Stimulated activated naive CD8-positive, alpha-beta T cell treated with anti-CD3 and anti-CD28 coated beads, Interleukin-15, Interleukin-2, amounts not matched to agents 100 U/mL and 50 U/mL, for 24 hours (primary cell): ENCODE measurements at regions not wholly inside any gene's neighbourhood (a gene's known extent, or its start where the extent isn't known, plus 50 kb on each side); places are given as distances from the start of the nearest gene placed in this dataset.
"Not testable (repeated sequence)": the region's sequence is repeated elsewhere in the genome, so short reads cannot be mapped to it uniquely, and the experiment has no call there.

Source experiments
- ATAC-seq: fragments of 150-1000 bp; cut with Tn5 transposase; one replicate; pipeline ENCODE4 v1.10.0; 2021
- DNase-seq: peaks from one replicate; pipeline ENCODE4 v3.0.0; 2021

- ATAC-seq (no peak), DNase-seq (no peak)
These were observed 731.1 kb upstream of the LUZP2 start for GRCh38 chr11:23765682-23766252.

GRCh38 chr11:23767576-23767975 lies 729.3 kb upstream of the LUZP2 start:
- DNase-seq (no peak), ATAC-seq (no peak)

- DNase-seq (no peak), ATAC-seq (no peak)
These were observed 727.6 kb upstream of the LUZP2 start for GRCh38 chr11:23769214-23769613.

- ATAC-seq: no peak
- no peak for DNase-seq
These were observed 724.8 kb upstream of the LUZP2 start for GRCh38 chr11:23772081-23772480.

- DNase-seq: no peak
- no peak for ATAC-seq
These were observed 717.9 kb upstream of the LUZP2 start for GRCh38 chr11:23778971-23779370.

GRCh38 chr11:23780231-23780630 lies 716.6 kb upstream of the LUZP2 start:
- ATAC-seq (no peak), DNase-seq (no peak)

- no peak for DNase-seq
- ATAC-seq: no peak
These were observed 714.9 kb upstream of the LUZP2 start for GRCh38 chr11:23781803-23782560.

- not testable (repeated sequence) for DNase-seq, ATAC-seq
These were observed 709.9 kb upstream of the LUZP2 start for GRCh38 chr11:23786974-23787373.

- ATAC-seq (no peak), DNase-seq (no peak)
These were observed 707.5 kb upstream of the LUZP2 start for GRCh38 chr11:23789200-23789853.

GRCh38 chr11:23789938-23790371 lies 706.9 kb upstream of the LUZP2 start:
- DNase-seq (no peak), ATAC-seq (no peak)

- ATAC-seq (no peak), DNase-seq (no peak)
These were observed 699.0 kb upstream of the LUZP2 start for GRCh38 chr11:23797624-23798419.

GRCh38 chr11:23834306-23834705 lies 662.5 kb upstream of the LUZP2 start:
- ATAC-seq, DNase-seq: not testable (repeated sequence)

GRCh38 chr11:23836981-23837380 lies 659.9 kb upstream of the LUZP2 start:
- no peak for ATAC-seq
- no peak for DNase-seq

GRCh38 chr11:23840872-23841271 lies 656.0 kb upstream of the LUZP2 start:
- no peak for ATAC-seq
- DNase-seq: no peak

- ATAC-seq: no peak
- DNase-seq: no peak
These were observed 649.9 kb upstream of the LUZP2 start for GRCh38 chr11:23846902-23847422.

- DNase-seq: no peak
- no peak for ATAC-seq
These were observed 645.6 kb upstream of the LUZP2 start for GRCh38 chr11:23851216-23851615.

- no peak for ATAC-seq
These were observed 640.2 kb upstream of the LUZP2 start for GRCh38 chr11:23856654-23857053.

GRCh38 chr11:23859087-23859486 lies 637.8 kb upstream of the LUZP2 start:
- ATAC-seq: no peak
- no peak for DNase-seq

More at GRCh38 chr11:23856654-23857053, 640.2 kb upstream of the LUZP2 start:
- DNase-seq: no peak

GRCh38 chr11:23861615-23862014 lies 635.2 kb upstream of the LUZP2 start:
- ATAC-seq (no peak), DNase-seq (no peak)

- no peak for DNase-seq
- ATAC-seq: no peak
These were observed 631.4 kb upstream of the LUZP2 start for GRCh38 chr11:23865341-23865975.

- DNase-seq (no peak), ATAC-seq (no peak)
These were observed 630.2 kb upstream of the LUZP2 start for GRCh38 chr11:23866641-23867040.

GRCh38 chr11:23869671-23870070 lies 627.2 kb upstream of the LUZP2 start:
- DNase-seq: no peak
- no peak for ATAC-seq
